RWPE2 (cell line): ENCODE measurements at regions not wholly inside any gene's neighbourhood (a gene's known extent, or its start where the extent isn't known, plus 50 kb on each side); places are given as distances from the start of the nearest gene placed in this dataset.
A peak's percentile ranks its signal among the peaks of the same experiment; 100 is the strongest.

Experiments used
- ATAC-seq: fragments of 200-7000 bp; cut with Tn5 transposase; 3 replicates; pipeline ENCODE4 v1.9.1; 2021; ENCODE audit warnings: low read depth
- DNase-seq: peaks from one replicate; pipeline ENCODE4 v3.0.0-alpha.2; 2020; ENCODE audit warnings: low spot score
- H3K27ac ChIP-seq: fragments of 450-650 bp; 2 replicates; pipeline ENCODE4 v1.5.1; 2017; ENCODE audit warnings: mild to moderate bottlenecking; ENCODE audit not compliant: poor library complexity, severe bottlenecking
- H3K27me3 ChIP-seq: fragments of 250-450 bp; sonication (Bioruptor Pico); 2 replicates; pipeline ENCODE4 v1.5.1; 2021; ENCODE audit warnings: mild to moderate bottlenecking, moderate library complexity; ENCODE audit not compliant: insufficient read depth, poor library complexity, severe bottlenecking
- H3K36me3 ChIP-seq: fragments of 250-450 bp; sonication (Bioruptor Pico); 2 replicates; pipeline ENCODE4 v1.5.1; 2020; ENCODE audit warnings: low read depth, mild to moderate bottlenecking, moderate library complexity
- H3K4me1 ChIP-seq: fragments of 250-450 bp; sonication (Bioruptor Pico); 2 replicates; pipeline ENCODE4 v1.5.1; 2021; ENCODE audit warnings: mild to moderate bottlenecking, moderate library complexity; ENCODE audit not compliant: insufficient read depth, poor library complexity, severe bottlenecking
- H3K4me3 ChIP-seq: fragments of 250-450 bp; sonication (Bioruptor Pico); 2 replicates; pipeline ENCODE4 v1.5.1; 2021; ENCODE audit warnings: mild to moderate bottlenecking, moderate library complexity; ENCODE audit not compliant: severe bottlenecking
- H3K9me3 ChIP-seq: fragments of 250-450 bp; sonication (Bioruptor Pico); 2 replicates; pipeline ENCODE4 v1.5.1; 2021; ENCODE audit warnings: mild to moderate bottlenecking, moderate library complexity; ENCODE audit not compliant: severe bottlenecking
- TF ChIP-seq, protein P1 (sequence below): fragments of 450-650 bp; IDR thresholded peaks from one replicate; pipeline ENCODE4 v1.5.1; 2017; ENCODE audit warnings: mild to moderate bottlenecking, moderate library complexity; ENCODE audit not compliant: poor library complexity, severe bottlenecking

- ATAC-seq = no peak
- Histone ChIP-seq H3K36me3 (no peaks in the 10 kb centered on the region), H3K4me3 (no peak overlapping the region), H3K27me3 (no peaks in the 10 kb centered on the region), H3K4me1 (peaks cover 12% of the 10 kb centered on the region), H3K9me3 (no peaks in the 10 kb centered on the region), H3K27ac (no peak overlapping the region)
- TF ChIP-seq, protein P1, sequence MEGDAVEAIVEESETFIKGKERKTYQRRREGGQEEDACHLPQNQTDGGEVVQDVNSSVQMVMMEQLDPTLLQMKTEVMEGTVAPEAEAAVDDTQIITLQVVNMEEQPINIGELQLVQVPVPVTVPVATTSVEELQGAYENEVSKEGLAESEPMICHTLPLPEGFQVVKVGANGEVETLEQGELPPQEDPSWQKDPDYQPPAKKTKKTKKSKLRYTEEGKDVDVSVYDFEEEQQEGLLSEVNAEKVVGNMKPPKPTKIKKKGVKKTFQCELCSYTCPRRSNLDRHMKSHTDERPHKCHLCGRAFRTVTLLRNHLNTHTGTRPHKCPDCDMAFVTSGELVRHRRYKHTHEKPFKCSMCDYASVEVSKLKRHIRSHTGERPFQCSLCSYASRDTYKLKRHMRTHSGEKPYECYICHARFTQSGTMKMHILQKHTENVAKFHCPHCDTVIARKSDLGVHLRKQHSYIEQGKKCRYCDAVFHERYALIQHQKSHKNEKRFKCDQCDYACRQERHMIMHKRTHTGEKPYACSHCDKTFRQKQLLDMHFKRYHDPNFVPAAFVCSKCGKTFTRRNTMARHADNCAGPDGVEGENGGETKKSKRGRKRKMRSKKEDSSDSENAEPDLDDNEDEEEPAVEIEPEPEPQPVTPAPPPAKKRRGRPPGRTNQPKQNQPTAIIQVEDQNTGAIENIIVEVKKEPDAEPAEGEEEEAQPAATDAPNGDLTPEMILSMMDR = no peak
- no peak for DNase-seq
Observed at GRCh38 chr2:190763901-190764514, 115.1 kb downstream of the NAB1 start.

GRCh38 chr2:190765386-190766173, 115.0 kb upstream of the GLS start:
- ATAC-seq (peak; percentile 91), DNase-seq (no peak)
- Histone ChIP-seq H3K4me1 (peaks cover 7% of the 10 kb centered on the region), H3K4me3 (no peak overlapping the region), H3K27me3 (no peaks in the 10 kb centered on the region), H3K9me3 (no peaks in the 10 kb centered on the region), H3K36me3 (no peaks in the 10 kb centered on the region), H3K27ac (peak overlapping the region; percentile 20)
- TF ChIP-seq, protein P1 = no peak

DNA sequence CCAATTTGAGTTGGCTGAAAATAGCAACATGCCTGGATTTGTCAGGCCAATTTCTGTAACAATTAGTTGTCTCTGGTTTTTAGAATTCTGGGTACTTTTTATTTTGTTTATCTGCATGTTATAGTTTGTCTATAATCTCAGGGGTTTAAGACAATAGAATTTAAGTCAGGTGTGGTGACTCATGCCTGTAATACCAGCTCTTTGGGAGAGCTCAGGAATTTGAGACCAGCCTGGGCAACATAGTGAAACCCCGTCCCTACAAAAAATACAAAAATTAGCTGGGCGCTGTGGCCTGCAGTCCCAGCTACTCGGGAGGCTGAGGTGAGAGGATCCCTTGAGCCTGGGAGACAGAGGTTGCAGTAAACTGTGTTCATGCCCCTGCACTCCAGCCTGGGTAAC, 114.4 kb upstream of the GLS start:
- H3K36me3 ChIP-seq = no peaks in the 10 kb centered on the region
- DNase-seq (no peak), ATAC-seq (peak; percentile 62)
- H3K27ac ChIP-seq = peak overlapping the region; percentile 20
- peaks cover 7% of the 10 kb centered on the region for H3K4me1 ChIP-seq
- H3K4me3 ChIP-seq = no peak overlapping the region
- TF ChIP-seq, protein P1 = no peak
- H3K27me3 ChIP-seq = no peaks in the 10 kb centered on the region
- no peaks in the 10 kb centered on the region for H3K9me3 ChIP-seq

GRCh38 chr2:190766595-190766994, 114.0 kb upstream of the GLS start:
- no peaks in the 10 kb centered on the region for H3K36me3 ChIP-seq
- peak overlapping the region; percentile 20 for H3K27ac ChIP-seq
- no peak for DNase-seq
- H3K4me1 ChIP-seq = peaks cover 7% of the 10 kb centered on the region
- H3K4me3 ChIP-seq = no peak overlapping the region
- no peaks in the 10 kb centered on the region for H3K27me3 ChIP-seq
- ATAC-seq = no peak
- TF ChIP-seq, protein P1 = peak; percentile 2
- no peaks in the 10 kb centered on the region for H3K9me3 ChIP-seq

- Histone ChIP-seq H3K27ac (no peak overlapping the region), H3K9me3 (no peaks in the 10 kb centered on the region), H3K4me1 (peaks cover 7% of the 10 kb centered on the region), H3K36me3 (no peaks in the 10 kb centered on the region), H3K27me3 (no peaks in the 10 kb centered on the region), H3K4me3 (no peak overlapping the region)
- DNase-seq (no peak), ATAC-seq (no peak)
- TF ChIP-seq, protein P1 = no peak
Observed at GRCh38 chr2:190767821-190768220, 112.8 kb upstream of the GLS start.
